ENCODE measurements at regions not wholly inside any gene's neighbourhood (a gene's known extent, or its start where the extent isn't known, plus 50 kb on each side); places are given as distances from the start of the nearest gene placed in this dataset.

DNA sequence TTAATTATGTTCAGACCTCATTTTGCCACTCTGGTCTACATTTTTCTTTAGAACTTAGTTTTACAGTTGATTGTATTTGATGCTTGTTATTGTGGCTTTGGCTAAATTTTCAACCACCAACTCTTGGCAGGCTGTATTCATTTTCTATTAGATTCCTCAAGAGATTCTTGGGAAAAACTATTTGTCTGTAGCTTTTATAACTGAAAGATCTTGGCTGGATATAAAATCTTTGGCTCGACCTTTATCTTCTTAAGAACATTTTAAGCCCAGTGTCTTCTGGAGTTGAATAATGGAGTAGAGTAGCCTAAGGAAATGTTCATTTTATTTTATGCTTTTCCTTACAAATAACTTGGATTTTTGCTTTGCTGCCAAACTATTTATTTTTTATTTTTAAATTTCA, 848.5 kb downstream of the PCDH17 start:
- TF ChIP-seq, protein P1, sequence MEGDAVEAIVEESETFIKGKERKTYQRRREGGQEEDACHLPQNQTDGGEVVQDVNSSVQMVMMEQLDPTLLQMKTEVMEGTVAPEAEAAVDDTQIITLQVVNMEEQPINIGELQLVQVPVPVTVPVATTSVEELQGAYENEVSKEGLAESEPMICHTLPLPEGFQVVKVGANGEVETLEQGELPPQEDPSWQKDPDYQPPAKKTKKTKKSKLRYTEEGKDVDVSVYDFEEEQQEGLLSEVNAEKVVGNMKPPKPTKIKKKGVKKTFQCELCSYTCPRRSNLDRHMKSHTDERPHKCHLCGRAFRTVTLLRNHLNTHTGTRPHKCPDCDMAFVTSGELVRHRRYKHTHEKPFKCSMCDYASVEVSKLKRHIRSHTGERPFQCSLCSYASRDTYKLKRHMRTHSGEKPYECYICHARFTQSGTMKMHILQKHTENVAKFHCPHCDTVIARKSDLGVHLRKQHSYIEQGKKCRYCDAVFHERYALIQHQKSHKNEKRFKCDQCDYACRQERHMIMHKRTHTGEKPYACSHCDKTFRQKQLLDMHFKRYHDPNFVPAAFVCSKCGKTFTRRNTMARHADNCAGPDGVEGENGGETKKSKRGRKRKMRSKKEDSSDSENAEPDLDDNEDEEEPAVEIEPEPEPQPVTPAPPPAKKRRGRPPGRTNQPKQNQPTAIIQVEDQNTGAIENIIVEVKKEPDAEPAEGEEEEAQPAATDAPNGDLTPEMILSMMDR (conservative IDR thresholded peaks at IDR 0.05; ENCODE audit: low read depth, low read length) = no peak
- no peak for TF ChIP-seq EZH2 (IDR thresholded peaks at IDR 0.05; ENCODE audit: low read length, unreplicated experiment)
